ENCODE measurements at regions not wholly inside any gene's neighbourhood (a gene's known extent, or its start where the extent isn't known, plus 50 kb on each side); places are given as distances from the start of the nearest gene placed in this dataset.
"Not testable (repeated sequence)": the region's sequence is repeated elsewhere in the genome, so short reads cannot be mapped to it uniquely, and the experiment has no call there.

DNA sequence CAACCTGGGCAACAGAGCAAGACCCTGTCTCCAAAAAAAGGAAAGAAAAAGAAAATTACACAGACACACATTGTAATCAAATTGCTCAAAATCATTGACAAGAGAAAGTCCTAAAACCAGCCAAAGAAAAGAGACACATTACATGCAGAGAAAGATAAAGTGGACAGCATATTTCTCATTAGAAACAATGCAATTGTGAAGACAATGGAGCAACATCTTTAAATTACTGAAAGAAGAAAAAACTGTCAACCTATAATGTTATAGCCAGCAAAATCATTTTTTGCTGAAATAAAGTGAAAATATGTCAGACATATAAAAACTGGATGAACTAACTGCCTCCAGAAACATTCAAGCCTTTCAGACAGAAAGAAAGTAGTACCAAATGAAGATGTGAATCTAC, 120.6 kb downstream of the TMEM167A start:
- no peak for DNase-seq (ENCODE audit: low read depth)
- H3K4me3 ChIP-seq (ENCODE audit: low read depth, low read length) = no peak overlapping the region
- TF ChIP-seq, protein P1, sequence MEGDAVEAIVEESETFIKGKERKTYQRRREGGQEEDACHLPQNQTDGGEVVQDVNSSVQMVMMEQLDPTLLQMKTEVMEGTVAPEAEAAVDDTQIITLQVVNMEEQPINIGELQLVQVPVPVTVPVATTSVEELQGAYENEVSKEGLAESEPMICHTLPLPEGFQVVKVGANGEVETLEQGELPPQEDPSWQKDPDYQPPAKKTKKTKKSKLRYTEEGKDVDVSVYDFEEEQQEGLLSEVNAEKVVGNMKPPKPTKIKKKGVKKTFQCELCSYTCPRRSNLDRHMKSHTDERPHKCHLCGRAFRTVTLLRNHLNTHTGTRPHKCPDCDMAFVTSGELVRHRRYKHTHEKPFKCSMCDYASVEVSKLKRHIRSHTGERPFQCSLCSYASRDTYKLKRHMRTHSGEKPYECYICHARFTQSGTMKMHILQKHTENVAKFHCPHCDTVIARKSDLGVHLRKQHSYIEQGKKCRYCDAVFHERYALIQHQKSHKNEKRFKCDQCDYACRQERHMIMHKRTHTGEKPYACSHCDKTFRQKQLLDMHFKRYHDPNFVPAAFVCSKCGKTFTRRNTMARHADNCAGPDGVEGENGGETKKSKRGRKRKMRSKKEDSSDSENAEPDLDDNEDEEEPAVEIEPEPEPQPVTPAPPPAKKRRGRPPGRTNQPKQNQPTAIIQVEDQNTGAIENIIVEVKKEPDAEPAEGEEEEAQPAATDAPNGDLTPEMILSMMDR (IDR thresholded peaks at IDR 0.05; ENCODE audit: insufficient read depth, low read depth, low read length) = no peak

DNA sequence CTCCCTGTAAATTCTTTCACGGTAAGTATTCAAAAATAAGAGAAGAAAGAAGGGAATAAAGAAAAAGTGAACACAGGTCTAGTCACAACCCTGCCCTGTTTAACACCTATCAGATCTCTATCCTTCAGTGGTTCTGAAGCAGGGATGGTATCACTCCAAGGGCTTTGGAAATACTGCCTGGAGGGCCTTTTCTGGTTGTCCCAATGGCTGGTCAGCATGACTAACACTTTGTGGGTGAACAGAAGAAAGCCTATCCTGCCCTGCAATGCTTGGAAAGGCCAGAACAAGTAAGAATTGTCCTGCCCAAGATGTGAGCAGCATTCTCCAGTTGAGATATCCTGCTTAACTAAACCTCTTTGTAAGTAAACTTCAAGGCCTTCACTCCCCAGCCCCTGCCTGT, 124.9 kb downstream of the TMEM167A start:
- no peak overlapping the region for H3K4me3 ChIP-seq (ENCODE audit: low read depth, low read length)
- no peak for DNase-seq (ENCODE audit: low read depth)
- TF ChIP-seq, protein P1 (IDR thresholded peaks at IDR 0.05; ENCODE audit: insufficient read depth, low read depth, low read length) = no peak

DNA sequence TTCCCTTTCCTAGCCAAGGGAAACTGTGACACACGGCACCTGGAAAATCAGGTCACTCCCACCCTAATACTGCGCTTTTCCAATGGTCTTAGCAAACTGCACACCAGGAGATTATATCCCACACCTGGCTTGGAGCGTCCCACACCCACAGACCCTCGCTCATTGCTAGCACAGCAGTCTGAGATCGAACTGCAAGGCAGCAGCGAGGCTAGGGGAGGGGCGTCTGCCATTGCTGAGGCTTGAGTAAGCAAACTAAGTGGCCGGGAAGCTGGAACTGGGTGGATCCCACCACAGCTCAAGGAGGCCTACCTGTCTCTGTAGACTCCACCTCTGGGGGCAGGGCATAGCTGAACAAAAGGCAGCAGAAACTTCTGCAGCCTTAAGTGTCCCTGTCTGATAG, 132.9 kb downstream of the TMEM167A start:
- not testable (repeated sequence) for H3K4me3 ChIP-seq (ENCODE audit: low read depth, low read length); DNase-seq (ENCODE audit: low read depth)

DNA sequence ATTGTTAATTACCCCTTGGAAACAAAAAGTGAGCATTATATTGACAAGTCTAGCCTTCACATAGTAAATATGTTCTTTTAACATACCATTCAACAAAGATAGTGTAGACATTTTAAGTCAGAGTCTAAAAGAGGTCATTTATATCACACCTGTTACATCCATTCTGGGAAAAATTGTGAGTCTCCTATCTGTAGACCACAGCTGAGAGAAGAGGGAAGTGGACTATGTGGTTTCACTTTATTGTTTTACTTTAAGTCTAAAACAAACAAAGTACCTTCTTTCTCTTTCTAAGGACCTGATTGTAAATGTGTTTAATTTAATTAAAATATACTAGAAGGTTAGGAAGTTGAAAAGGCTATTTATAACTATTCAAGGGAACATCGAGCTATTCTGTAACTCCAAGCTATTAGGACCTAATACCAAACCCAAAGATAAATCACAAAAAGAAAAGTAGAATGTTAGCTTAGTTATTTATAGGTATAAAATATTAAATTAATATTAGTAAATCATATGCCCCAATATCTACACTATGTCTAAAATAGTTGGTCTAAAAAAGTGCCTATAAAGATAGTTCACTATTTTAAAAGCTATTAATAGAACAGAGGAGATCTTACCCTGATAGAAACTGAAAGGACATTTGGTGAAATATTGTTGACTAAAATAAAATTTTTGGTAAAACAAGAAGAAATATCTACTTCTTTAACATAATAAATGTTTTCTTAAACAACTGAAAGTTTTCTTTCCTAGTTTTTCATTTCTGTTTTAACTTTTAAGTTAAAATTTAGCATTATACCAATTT, 134.9 kb downstream of the TMEM167A start:
- no peak for DNase-seq (ENCODE audit: low read depth)
- TF ChIP-seq, protein P1 (IDR thresholded peaks at IDR 0.05; ENCODE audit: insufficient read depth, low read depth, low read length) = no peak
- no peak overlapping the region for H3K4me3 ChIP-seq (ENCODE audit: low read depth, low read length)

DNA sequence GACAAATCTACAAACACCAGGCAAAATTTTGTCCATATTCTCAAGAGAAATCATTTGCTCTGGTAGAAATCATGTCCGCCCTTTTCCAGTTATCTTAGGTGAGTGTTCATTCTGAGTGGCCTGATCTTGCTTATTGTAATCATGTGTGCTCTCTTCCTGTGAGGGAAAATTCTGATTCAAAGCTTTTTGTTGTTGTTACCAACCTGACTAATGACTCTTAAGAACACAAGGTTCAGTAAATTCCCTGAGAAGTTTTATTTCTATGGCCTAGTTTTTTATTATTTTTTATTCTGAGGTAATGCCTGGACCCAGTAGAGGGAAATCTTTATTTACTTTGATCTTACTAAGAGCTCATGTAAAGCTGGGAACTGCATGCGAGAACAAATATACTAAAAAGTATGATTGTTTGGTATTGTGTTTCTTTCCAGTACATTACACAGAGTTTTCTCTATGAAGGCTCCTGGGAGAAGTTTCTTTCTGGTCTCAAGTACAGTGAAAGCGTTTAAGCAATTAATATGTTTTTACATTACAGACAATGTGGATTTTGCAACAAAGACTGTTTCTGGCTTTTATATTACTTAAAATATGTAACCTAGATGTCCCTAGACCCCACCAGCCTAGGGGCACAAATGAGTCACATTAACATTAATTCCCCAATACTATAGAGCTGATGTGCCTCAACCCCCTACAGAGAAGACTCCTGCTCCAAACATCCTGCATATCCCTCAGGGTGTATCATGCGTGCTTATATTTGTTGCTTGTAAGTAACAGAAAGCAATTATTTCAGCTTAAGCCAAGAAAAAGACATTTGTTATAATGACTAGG, 138.1 kb downstream of the TMEM167A start:
- TF ChIP-seq, protein P1 (IDR thresholded peaks at IDR 0.05; ENCODE audit: insufficient read depth, low read depth, low read length) = no peak
- no peak for DNase-seq (ENCODE audit: low read depth)
- H3K4me3 ChIP-seq (ENCODE audit: low read depth, low read length) = no peak overlapping the region

DNA sequence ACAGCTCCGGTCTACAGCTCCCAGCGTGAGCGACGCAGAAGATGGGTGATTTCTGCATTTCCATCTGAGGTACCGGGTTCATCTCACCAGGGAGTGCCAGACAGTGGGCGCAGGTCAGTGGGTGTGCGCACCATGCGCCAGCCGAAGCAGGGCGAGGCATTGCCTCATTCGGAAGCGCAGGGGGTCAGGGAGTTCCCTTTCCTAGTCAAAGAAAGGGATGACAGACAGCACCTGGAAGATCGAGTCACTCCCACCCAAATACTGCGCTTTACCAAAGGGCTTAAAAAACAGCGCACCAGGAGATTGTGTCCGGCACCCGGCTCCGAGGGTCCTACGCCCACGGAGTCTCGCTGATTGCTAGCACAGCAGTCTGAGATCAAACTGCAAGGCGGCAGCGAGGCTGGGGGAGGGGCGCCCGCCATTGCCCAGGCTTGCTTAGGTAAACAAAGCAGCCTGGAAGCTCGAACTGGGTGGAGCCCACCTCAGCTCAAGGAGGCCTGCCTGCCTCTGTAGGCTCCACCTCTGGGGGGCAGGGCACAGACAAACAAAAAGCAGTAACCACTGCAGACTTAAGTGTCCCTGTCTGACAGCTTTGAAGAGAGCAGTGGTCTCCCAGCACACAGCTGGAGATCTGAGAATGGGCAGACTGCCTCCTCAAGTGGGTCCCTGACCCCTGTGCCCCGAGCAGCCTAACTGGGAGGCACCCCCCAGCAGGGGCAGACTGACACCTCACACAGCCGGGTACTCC, 144.5 kb downstream of the TMEM167A start:
- DNase-seq (ENCODE audit: low read depth); H3K4me3 ChIP-seq (ENCODE audit: low read depth, low read length): not testable (repeated sequence)

DNA sequence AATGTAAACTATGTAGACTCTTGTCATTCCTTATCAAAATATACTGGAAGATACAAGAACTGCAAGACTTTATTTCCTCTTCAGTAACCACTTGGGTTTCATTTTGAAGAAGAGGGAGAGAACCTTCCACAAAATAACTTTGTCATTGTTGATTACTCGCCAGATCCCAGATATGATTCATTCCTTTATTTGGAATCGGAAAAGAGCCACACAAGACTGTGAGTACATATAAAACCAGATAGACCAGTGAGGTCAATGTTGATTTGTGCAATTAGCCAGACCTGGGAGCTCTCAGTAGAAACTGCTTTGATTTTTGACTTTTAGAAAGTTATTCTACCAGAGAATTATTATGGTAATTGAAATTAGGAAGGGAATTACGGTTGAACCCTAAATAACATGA, 146.1 kb downstream of the TMEM167A start:
- TF ChIP-seq, protein P1 (IDR thresholded peaks at IDR 0.05; ENCODE audit: insufficient read depth, low read depth, low read length) = no peak
- DNase-seq (ENCODE audit: low read depth) = no peak
- H3K4me3 ChIP-seq (ENCODE audit: low read depth, low read length) = no peak overlapping the region
